Spleen (tissue), 7 donors: ENCODE measurements at regions not wholly inside any gene's neighbourhood (a gene's known extent, or its start where the extent isn't known, plus 50 kb on each side); places are given as distances from the start of the nearest gene placed in this dataset.

ENCODE experiments used
- POLR2A ChIP-seq, 3 donors: fragments of 450-650 bp; IDR thresholded peaks; one replicate each; pipeline ENCODE4 v1.5.1; 2017; ENCODE audit warnings: antibody characterized with exemption in 3 of 3, mild to moderate bottlenecking in 1 of 3
- POLR2AphosphoS5 ChIP-seq, 3 donors: sonication (generic); formaldehyde crosslinking; IDR thresholded peaks; one replicate each; pipeline ENCODE4 v1.5.1; 2017; ENCODE audit warnings: antibody characterized with exemption in 3 of 3
- TF ChIP-seq, protein P1 (sequence below), 11 experiments: fragments of 200-600 bp in 7 of 11; fragments of 450-650 bp in 4 of 11; sonication (generic) in 4 of 11; IDR thresholded peaks in 8 of 11; conservative IDR thresholded peaks in 3 of 11; 1 replicate in 7 of 11; 2 replicates in 4 of 11; pipeline versions ENCODE4 v1.4.0 to v1.8.0; 2016 to 2021; ENCODE audit warnings: antibody characterized with exemption in 11 of 11, inconsistent platforms in 4 of 11, mild to moderate bottlenecking in 1 of 11
- donor health status: DM: no; HTN: no; CAD: no; lungs with moderate emphysema.
- donor health status: DM: no; HTN: no; CAD: no.
- donor health status: DM: no; HTN: no; CAD: no.

GRCh38 chr11:106369224-106369623, 291.8 kb downstream of the AASDHPPT start:
- TF ChIP-seq POLR2AphosphoS5 (IDR thresholded peaks at IDR 0.05) (no peak), POLR2A (IDR thresholded peaks at IDR 0.05) (no peak)
- TF ChIP-seq, protein P1, sequence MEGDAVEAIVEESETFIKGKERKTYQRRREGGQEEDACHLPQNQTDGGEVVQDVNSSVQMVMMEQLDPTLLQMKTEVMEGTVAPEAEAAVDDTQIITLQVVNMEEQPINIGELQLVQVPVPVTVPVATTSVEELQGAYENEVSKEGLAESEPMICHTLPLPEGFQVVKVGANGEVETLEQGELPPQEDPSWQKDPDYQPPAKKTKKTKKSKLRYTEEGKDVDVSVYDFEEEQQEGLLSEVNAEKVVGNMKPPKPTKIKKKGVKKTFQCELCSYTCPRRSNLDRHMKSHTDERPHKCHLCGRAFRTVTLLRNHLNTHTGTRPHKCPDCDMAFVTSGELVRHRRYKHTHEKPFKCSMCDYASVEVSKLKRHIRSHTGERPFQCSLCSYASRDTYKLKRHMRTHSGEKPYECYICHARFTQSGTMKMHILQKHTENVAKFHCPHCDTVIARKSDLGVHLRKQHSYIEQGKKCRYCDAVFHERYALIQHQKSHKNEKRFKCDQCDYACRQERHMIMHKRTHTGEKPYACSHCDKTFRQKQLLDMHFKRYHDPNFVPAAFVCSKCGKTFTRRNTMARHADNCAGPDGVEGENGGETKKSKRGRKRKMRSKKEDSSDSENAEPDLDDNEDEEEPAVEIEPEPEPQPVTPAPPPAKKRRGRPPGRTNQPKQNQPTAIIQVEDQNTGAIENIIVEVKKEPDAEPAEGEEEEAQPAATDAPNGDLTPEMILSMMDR (IDR thresholded peaks at IDR 0.05 in 8 of 11, conservative IDR thresholded peaks at IDR 0.05 in 3 of 11), result no peak
